Keratinocyte (primary cell): ENCODE measurements at regions not wholly inside any gene's neighbourhood (a gene's known extent, or its start where the extent isn't known, plus 50 kb on each side); places are given as distances from the start of the nearest gene placed in this dataset.

ENCODE experiments used
- DNase-seq: peaks from one replicate; pipeline ENCODE4 v3.0.0-alpha.2; 2011; ENCODE audit warnings: low read depth, missing footprints, low spot score
- FAIRE-seq: peaks from 2 replicates; lab custom pipeline; 2011; peaks lifted over from hg19 to GRCh38; lab: Jason Lieb, UNC
- H2AFZ ChIP-seq: 2 replicates; pipeline ENCODE4 v1.6.0; 2012; ENCODE audit warnings: low read length, control low read depth, inconsistent platforms; ENCODE audit not compliant: control insufficient read depth
- H3K27ac ChIP-seq: 2 replicates; pipeline ENCODE4 v1.5.1; 2011; ENCODE audit warnings: low read length; ENCODE audit not compliant: control insufficient read depth, insufficient read depth
- H3K27me3 ChIP-seq: 3 replicates; pipeline ENCODE4 v1.6.0; 2011; ENCODE audit warnings: low read length; ENCODE audit not compliant: control insufficient read depth, insufficient read depth; ENCODE audit errors: extremely low read depth
- H3K36me3 ChIP-seq, 2 experiments: 2 replicates in 1 of 2; 3 replicates in 1 of 2; pipeline ENCODE4 v1.5.1; 2011; ENCODE audit warnings: low read length in 2 of 2, mild to moderate bottlenecking in 1 of 2; ENCODE audit not compliant: control insufficient read depth in 2 of 2, insufficient read depth in 2 of 2; ENCODE audit errors: extremely low read depth in 1 of 2
- H3K4me1 ChIP-seq: 3 replicates; pipeline ENCODE4 v1.5.1; 2011; ENCODE audit warnings: low read length; ENCODE audit not compliant: control insufficient read depth, insufficient read depth; ENCODE audit errors: extremely low read depth
- H3K4me2 ChIP-seq: 3 replicates; pipeline ENCODE4 v1.6.0; 2011; ENCODE audit warnings: low read depth, low read length; ENCODE audit not compliant: control insufficient read depth, insufficient read depth; ENCODE audit errors: extremely low read depth
- H3K4me3 ChIP-seq, 3 experiments: fragments of 200-600 bp in 1 of 3; sonication (generic) in 1 of 3; 2 replicates in 2 of 3; 3 replicates in 1 of 3; pipeline ENCODE4 v1.5.1; 2011 to 2016; ENCODE audit warnings: low read length in 3 of 3, mild to moderate bottlenecking in 3 of 3, control low read depth in 2 of 3, inconsistent platforms in 1 of 3, low read depth in 1 of 3, mixed read lengths in 1 of 3, mixed run types in 1 of 3, moderate library complexity in 1 of 3; ENCODE audit not compliant: control insufficient read depth in 2 of 3, insufficient read depth in 2 of 3; ENCODE audit errors: extremely low read depth in 1 of 3
- H3K79me2 ChIP-seq: 2 replicates; pipeline ENCODE4 v1.6.0; 2012; ENCODE audit warnings: low read length; ENCODE audit not compliant: control insufficient read depth, insufficient read depth
- H3K9ac ChIP-seq: 3 replicates; pipeline ENCODE4 v1.6.0; 2011; ENCODE audit warnings: low read length; ENCODE audit not compliant: control insufficient read depth, insufficient read depth; ENCODE audit errors: extremely low read depth
- H3K9me1 ChIP-seq: 3 replicates; pipeline ENCODE4 v1.6.0; 2011; ENCODE audit warnings: low read length; ENCODE audit not compliant: control insufficient read depth, insufficient read depth; ENCODE audit errors: extremely low read depth
- H3K9me3 ChIP-seq: 2 replicates; pipeline ENCODE4 v1.5.1; 2012; ENCODE audit warnings: low read depth, low read length; ENCODE audit not compliant: control insufficient read depth
- H4K20me1 ChIP-seq: 3 replicates; pipeline ENCODE4 v1.6.0; 2011; ENCODE audit warnings: low read length; ENCODE audit not compliant: control insufficient read depth, insufficient read depth; ENCODE audit errors: extremely low read depth
- EZH2 ChIP-seq: IDR thresholded peaks from one replicate; pipeline ENCODE4 v1.6.1; 2012; ENCODE audit warnings: inconsistent platforms, mild to moderate bottlenecking, low read length, moderate library complexity
- dilution Hi-C: fragments of 300-500 bp; cut with MboI; formaldehyde crosslinking; loops from one replicate; pipeline ENCODE4 v1.7.0; 2020; ENCODE audit warnings: low sequenced_read_pairs; ENCODE audit not compliant: extremely low pct_ligation_motif_present
- TF ChIP-seq, protein P1 (sequence below), 3 experiments: IDR thresholded peaks in 1 of 3; conservative IDR thresholded peaks in 1 of 3; optimal IDR thresholded peaks in 1 of 3; 2 replicates in 2 of 3; 3 replicates in 1 of 3; pipeline versions ENCODE3 to v1.5.1; 2011; ENCODE audit warnings: low read length in 3 of 3, mild to moderate bottlenecking in 3 of 3, moderate library complexity in 2 of 3, control low read depth in 1 of 3, inconsistent platforms in 1 of 3; ENCODE audit not compliant: insufficient read depth in 2 of 3; ENCODE audit errors: extremely low read depth in 1 of 3

DNA sequence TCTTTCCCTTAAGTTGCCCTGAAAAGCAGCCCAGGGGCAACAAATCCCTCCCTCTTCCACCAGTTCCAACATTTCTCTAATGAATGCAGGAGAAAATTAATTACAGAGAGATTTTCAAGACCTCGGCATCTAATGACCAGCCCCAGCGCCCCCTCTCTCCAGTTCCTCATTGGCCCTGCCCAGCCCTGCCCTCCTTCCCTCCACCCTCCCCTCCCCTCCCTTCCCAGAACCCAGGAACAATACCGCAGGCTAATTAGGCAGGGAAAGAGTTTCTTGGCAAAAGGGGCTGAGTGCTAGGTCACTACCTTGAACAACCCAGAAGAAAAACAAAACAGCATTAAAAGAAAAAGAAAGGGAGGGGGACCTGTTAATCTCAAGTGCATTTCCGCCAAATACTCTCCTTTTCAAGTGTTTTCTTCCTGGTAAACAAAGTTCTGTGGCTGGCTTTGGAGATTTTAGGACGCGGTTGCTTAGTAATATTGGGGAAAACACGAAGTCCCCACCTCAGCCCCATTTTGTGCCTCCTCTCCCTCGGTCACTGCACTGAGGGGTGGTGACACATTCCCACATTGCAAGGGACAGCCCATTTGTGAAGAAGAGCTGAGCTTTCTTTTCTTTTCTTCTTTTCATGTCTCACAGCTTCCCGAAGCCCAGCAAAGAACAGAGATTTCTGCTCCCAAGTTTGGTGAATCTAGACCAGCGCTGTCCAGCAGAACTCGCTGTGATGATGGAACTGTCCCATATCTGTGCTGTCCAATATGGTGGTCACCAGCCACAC is 215.4 kb downstream of the SOX9 start:
- dilution Hi-C loops, result no loop called here
- Histone ChIP-seq H2AFZ (no peak overlapping the region), H3K36me3 (no peaks in the 10 kb centered on the region), H3K4me3 (no peak overlapping the region), H3K9me3 (no peaks in the 10 kb centered on the region), H3K4me2 (no peak overlapping the region), H3K4me1 (peaks cover 12% of the 10 kb centered on the region), H3K9ac (no peak overlapping the region), H3K79me2 (no peaks in the 10 kb centered on the region), H3K27me3 (peaks cover 2% of the 10 kb centered on the region), H4K20me1 (no peaks in the 10 kb centered on the region), H3K9me1 (no peaks in the 10 kb centered on the region), H3K27ac (no peak overlapping the region)
- TF ChIP-seq, protein P1, sequence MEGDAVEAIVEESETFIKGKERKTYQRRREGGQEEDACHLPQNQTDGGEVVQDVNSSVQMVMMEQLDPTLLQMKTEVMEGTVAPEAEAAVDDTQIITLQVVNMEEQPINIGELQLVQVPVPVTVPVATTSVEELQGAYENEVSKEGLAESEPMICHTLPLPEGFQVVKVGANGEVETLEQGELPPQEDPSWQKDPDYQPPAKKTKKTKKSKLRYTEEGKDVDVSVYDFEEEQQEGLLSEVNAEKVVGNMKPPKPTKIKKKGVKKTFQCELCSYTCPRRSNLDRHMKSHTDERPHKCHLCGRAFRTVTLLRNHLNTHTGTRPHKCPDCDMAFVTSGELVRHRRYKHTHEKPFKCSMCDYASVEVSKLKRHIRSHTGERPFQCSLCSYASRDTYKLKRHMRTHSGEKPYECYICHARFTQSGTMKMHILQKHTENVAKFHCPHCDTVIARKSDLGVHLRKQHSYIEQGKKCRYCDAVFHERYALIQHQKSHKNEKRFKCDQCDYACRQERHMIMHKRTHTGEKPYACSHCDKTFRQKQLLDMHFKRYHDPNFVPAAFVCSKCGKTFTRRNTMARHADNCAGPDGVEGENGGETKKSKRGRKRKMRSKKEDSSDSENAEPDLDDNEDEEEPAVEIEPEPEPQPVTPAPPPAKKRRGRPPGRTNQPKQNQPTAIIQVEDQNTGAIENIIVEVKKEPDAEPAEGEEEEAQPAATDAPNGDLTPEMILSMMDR (optimal IDR thresholded peaks at IDR 0.05 in 1 of 3, IDR thresholded peaks at IDR 0.05 in 1 of 3, conservative IDR thresholded peaks at IDR 0.05 in 1 of 3; ENCODE audit: extremely low read depth in 1 of 3, insufficient read depth in 2 of 3, low read length in 3 of 3), result no peak
- TF ChIP-seq EZH2, result no peak
- no peak for FAIRE-seq
- no peak for DNase-seq

GRCh38 chr17:72336804-72337070 is 215.9 kb downstream of the SOX9 start:
- no peak for FAIRE-seq
- H3K36me3 ChIP-seq, result no peaks in the 10 kb centered on the region
- no peak for TF ChIP-seq EZH2
- TF ChIP-seq, protein P1 (optimal IDR thresholded peaks at IDR 0.05 in 1 of 3, IDR thresholded peaks at IDR 0.05 in 1 of 3, conservative IDR thresholded peaks at IDR 0.05 in 1 of 3; ENCODE audit: extremely low read depth in 1 of 3, insufficient read depth in 2 of 3, low read length in 3 of 3), result no peak
- no peak for DNase-seq
- H3K79me2 ChIP-seq, result no peaks in the 10 kb centered on the region
- peaks cover 12% of the 10 kb centered on the region for H3K4me1 ChIP-seq
- no peaks in the 10 kb centered on the region for H4K20me1 ChIP-seq
- H3K27me3 ChIP-seq, result peaks cover 2% of the 10 kb centered on the region
- no peak overlapping the region for H3K9ac ChIP-seq
- no peaks in the 10 kb centered on the region for H3K9me3 ChIP-seq
- H3K4me3 ChIP-seq, result no peak overlapping the region
- no peak overlapping the region for H3K4me2 ChIP-seq
- dilution Hi-C loops, result no loop called here
- no peaks in the 10 kb centered on the region for H3K9me1 ChIP-seq
- H2AFZ ChIP-seq, result no peak overlapping the region
- H3K27ac ChIP-seq, result no peak overlapping the region
